Loucy (cell line): ENCODE measurements at regions not wholly inside any gene's neighbourhood (a gene's known extent, or its start where the extent isn't known, plus 50 kb on each side); places are given as distances from the start of the nearest gene placed in this dataset.
"Not testable (repeated sequence)": the region's sequence is repeated elsewhere in the genome, so short reads cannot be mapped to it uniquely, and the experiment has no call there.

Source experiments
- H2AFZ ChIP-seq: fragments of 200-600 bp; sonication (generic); 2 replicates; pipeline ENCODE4 v1.6.0; 2016; ENCODE audit warnings: antibody characterized with exemption, mild to moderate bottlenecking, low read length, moderate library complexity
- H3F3A ChIP-seq: fragments of 200-600 bp; 2 replicates; pipeline ENCODE4 v1.6.0; 2016; ENCODE audit warnings: antibody characterized with exemption, low read depth, mild to moderate bottlenecking
- H3K27me3 ChIP-seq: fragments of 200-600 bp; sonication (generic); 2 replicates; pipeline ENCODE4 v1.6.1; 2014; ENCODE audit warnings: low read length, mild to moderate bottlenecking; ENCODE audit not compliant: insufficient read depth, poor library complexity, severe bottlenecking
- H3K36me3 ChIP-seq: fragments of 200-600 bp; sonication (generic); 2 replicates; pipeline ENCODE4 v1.6.1; 2016; ENCODE audit warnings: low read length; ENCODE audit not compliant: insufficient read depth
- H3K4me1 ChIP-seq: fragments of 200-600 bp; sonication (generic); 2 replicates; pipeline ENCODE4 v1.5.1; 2014; ENCODE audit warnings: low read length, mild to moderate bottlenecking; ENCODE audit not compliant: insufficient read depth, poor library complexity, severe bottlenecking
- H3K4me2 ChIP-seq: fragments of 200-600 bp; sonication (generic); 2 replicates; pipeline ENCODE4 v1.6.0; 2014; ENCODE audit warnings: antibody characterized with exemption, low read length, low read depth, mild to moderate bottlenecking; ENCODE audit not compliant: poor library complexity, severe bottlenecking
- H3K4me3 ChIP-seq: fragments of 200-600 bp; sonication (generic); 2 replicates; pipeline ENCODE4 v1.5.1; 2014; ENCODE audit warnings: low read length, mild to moderate bottlenecking, mixed read lengths; ENCODE audit not compliant: poor library complexity, severe bottlenecking
- H3K79me2 ChIP-seq: fragments of 200-600 bp; sonication (generic); 2 replicates; pipeline ENCODE4 v1.6.1; 2014; ENCODE audit warnings: low read length; ENCODE audit not compliant: insufficient read depth
- H3K9ac ChIP-seq: fragments of 200-600 bp; sonication (generic); 2 replicates; pipeline ENCODE4 v1.6.0; 2014; ENCODE audit warnings: mild to moderate bottlenecking, low read depth, low read length, moderate library complexity; ENCODE audit not compliant: poor library complexity, severe bottlenecking
- H3K9me2 ChIP-seq: fragments of 200-600 bp; sonication (generic); replicated peaks from 2 replicates; pipeline ENCODE4 v1.6.1; 2016; ENCODE audit warnings: low read depth, low read length, mixed read lengths
- H3K9me3 ChIP-seq: fragments of 200-600 bp; sonication (generic); 2 replicates; pipeline ENCODE4 v1.6.1; 2014; ENCODE audit warnings: mild to moderate bottlenecking, antibody characterized with exemption, low read length, low read depth; ENCODE audit not compliant: insufficient read depth
- H4K20me1 ChIP-seq: fragments of 200-600 bp; sonication (generic); 2 replicates; pipeline ENCODE4 v1.6.0; 2014; ENCODE audit warnings: antibody characterized with exemption, low read length, mild to moderate bottlenecking; ENCODE audit not compliant: insufficient read depth, poor library complexity, severe bottlenecking
- EZH2phosphoT487 ChIP-seq: fragments of 200-600 bp; IDR thresholded peaks from 2 replicates; pipeline ENCODE4 v1.6.1; 2018; ENCODE audit warnings: antibody characterized with exemption, mild to moderate bottlenecking, moderate library complexity, borderline replicate concordance
- TF ChIP-seq, protein P1 (sequence below): fragments of 200-600 bp; sonication (generic); conservative IDR thresholded peaks from 2 replicates; pipeline ENCODE4 v1.5.1; 2014; ENCODE audit warnings: mild to moderate bottlenecking, antibody characterized with exemption, low read length

DNA sequence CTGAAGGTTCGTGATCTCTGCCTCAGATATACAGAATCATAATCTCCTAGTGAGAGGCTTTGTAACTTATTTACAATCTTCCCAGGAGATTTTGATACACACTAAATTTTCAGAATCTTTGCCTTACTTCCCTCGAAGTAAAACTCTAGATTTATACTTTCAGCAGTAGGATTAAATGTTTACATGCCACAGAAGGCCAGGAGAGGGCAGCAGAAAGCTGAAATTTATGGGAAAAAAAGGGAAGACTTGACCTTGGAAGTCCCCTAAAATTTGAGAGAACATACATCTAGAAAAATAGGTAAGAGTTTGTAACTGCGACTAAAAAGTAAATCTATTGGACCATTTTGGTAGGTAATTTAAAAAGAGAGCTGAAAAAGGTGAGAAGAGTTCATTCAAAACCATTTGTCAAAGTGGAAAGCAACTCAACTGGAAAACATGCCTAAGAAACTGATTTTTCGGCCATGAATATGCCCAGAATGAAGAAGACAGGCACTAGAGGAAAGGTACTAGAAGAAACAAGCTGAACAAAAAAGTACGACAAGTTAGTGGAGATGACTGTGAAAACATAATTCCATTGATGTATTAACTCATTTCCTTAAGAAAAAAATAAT, 242.0 kb upstream of the MDGA2 start:
- TF ChIP-seq, protein P1, sequence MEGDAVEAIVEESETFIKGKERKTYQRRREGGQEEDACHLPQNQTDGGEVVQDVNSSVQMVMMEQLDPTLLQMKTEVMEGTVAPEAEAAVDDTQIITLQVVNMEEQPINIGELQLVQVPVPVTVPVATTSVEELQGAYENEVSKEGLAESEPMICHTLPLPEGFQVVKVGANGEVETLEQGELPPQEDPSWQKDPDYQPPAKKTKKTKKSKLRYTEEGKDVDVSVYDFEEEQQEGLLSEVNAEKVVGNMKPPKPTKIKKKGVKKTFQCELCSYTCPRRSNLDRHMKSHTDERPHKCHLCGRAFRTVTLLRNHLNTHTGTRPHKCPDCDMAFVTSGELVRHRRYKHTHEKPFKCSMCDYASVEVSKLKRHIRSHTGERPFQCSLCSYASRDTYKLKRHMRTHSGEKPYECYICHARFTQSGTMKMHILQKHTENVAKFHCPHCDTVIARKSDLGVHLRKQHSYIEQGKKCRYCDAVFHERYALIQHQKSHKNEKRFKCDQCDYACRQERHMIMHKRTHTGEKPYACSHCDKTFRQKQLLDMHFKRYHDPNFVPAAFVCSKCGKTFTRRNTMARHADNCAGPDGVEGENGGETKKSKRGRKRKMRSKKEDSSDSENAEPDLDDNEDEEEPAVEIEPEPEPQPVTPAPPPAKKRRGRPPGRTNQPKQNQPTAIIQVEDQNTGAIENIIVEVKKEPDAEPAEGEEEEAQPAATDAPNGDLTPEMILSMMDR: peak; percentile 71
- TF ChIP-seq EZH2phosphoT487: no peak

DNA sequence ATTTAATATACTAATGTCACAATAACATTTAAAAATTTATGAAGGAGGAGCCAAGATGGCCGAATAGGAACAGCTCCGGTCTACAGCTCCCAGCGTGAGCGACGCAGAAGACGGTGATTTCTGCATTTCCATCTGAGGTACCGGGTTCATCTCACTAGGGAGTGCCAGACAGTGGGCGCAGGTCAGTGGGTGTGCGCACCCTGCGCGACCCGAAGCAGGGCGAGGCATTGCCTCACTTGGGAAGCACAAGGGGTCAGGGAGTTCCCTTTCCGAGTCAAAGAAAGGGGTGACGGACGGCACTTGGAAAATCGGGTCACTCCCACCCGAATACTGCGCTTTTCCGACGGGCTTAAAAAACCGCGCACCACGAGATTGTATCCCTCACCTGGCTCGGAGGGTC, 225.7 kb upstream of the MDGA2 start:
- not testable (repeated sequence) for H3K4me3 ChIP-seq, H3K27me3 ChIP-seq, H3K4me1 ChIP-seq, H3K9me3 ChIP-seq, H3K79me2 ChIP-seq, H3K36me3 ChIP-seq, H3K4me2 ChIP-seq, H3F3A ChIP-seq, H3K9me2 ChIP-seq, H4K20me1 ChIP-seq, H3K9ac ChIP-seq, H2AFZ ChIP-seq

More for the DNA sequence above, 242.0 kb upstream of the MDGA2 start:
- H3F3A ChIP-seq: no peaks in the 10 kb centered on the region
- no peak overlapping the region for H2AFZ ChIP-seq
- no peaks in the 10 kb centered on the region for H3K79me2 ChIP-seq
- no peak overlapping the region for H3K9ac ChIP-seq
- no peaks in the 10 kb centered on the region for H4K20me1 ChIP-seq
- no peaks in the 10 kb centered on the region for H3K27me3 ChIP-seq
- H3K4me1 ChIP-seq: no peaks in the 10 kb centered on the region
- no peaks in the 10 kb centered on the region for H3K9me3 ChIP-seq
- no peaks in the 10 kb centered on the region for H3K36me3 ChIP-seq
- H3K9me2 ChIP-seq: no peaks in the 10 kb centered on the region
- no peak overlapping the region for H3K4me2 ChIP-seq
- H3K4me3 ChIP-seq: no peak overlapping the region

DNA sequence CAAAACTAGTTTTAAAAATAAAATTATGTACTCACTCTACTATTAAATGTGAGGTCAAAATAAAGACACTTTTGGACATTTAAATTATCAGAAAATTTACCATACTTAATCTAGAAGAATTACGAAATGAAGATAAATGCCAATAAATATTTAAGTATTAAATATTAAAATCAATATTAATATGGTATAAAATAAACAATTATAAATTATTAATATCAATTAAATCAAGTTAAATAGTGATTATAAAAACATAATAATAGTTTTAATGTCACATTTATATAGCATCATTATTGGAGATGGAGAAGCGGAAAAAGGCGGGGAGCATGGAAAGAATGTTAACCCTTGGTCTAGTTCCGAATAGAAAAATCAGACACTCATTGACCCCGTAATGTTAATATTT, 224.3 kb upstream of the MDGA2 start:
- Histone ChIP-seq H3F3A (no peaks in the 10 kb centered on the region), H3K79me2 (no peaks in the 10 kb centered on the region), H3K4me3 (no peak overlapping the region), H3K36me3 (no peaks in the 10 kb centered on the region), H3K9me3 (no peaks in the 10 kb centered on the region), H3K9ac (no peak overlapping the region), H3K4me2 (no peak overlapping the region), H2AFZ (no peak overlapping the region), H4K20me1 (no peaks in the 10 kb centered on the region), H3K4me1 (no peaks in the 10 kb centered on the region), H3K9me2 (no peaks in the 10 kb centered on the region), H3K27me3 (no peaks in the 10 kb centered on the region)
- TF ChIP-seq EZH2phosphoT487: no peak
- TF ChIP-seq, protein P1: no peak

DNA sequence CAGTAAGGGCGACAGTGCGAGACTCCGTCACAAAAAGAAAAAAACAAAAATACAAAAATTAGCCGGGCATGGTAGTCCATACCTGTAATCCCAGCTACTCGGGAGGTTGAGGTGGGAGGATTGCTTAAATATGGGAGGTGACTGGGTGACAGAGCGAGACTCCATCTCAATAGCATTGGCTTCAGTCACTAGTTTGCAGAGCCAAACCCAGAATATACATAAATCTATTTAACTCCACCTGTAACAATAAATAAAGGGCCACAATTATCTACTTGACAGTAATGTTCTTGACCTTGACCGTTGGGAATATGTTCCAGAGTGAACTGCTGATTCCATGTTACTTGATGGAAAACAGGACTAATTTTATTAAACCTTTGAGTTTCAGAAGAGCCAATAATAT, 198.9 kb upstream of the MDGA2 start:
- Histone ChIP-seq H3K4me2 (no peak overlapping the region), H3K9ac (no peak overlapping the region), H2AFZ (no peak overlapping the region), H3K9me3 (no peaks in the 10 kb centered on the region), H3K4me1 (no peaks in the 10 kb centered on the region), H3K9me2 (no peaks in the 10 kb centered on the region), H3K27me3 (no peaks in the 10 kb centered on the region), H3F3A (no peaks in the 10 kb centered on the region), H3K79me2 (no peaks in the 10 kb centered on the region), H4K20me1 (no peaks in the 10 kb centered on the region), H3K4me3 (no peak overlapping the region), H3K36me3 (no peaks in the 10 kb centered on the region)
- TF ChIP-seq, protein P1: no peak
- TF ChIP-seq EZH2phosphoT487: no peak
